IMR-90 (cell line): ENCODE measurements at regions not wholly inside any gene's neighbourhood (a gene's known extent, or its start where the extent isn't known, plus 50 kb on each side); places are given as distances from the start of the nearest gene placed in this dataset.

Source experiments
- ATAC-seq: fragments of 200-7000 bp; cut with Tn5 transposase; 2 replicates; pipeline ENCODE4 v1.9.1; 2020; ENCODE audit warnings: low read depth, mild to moderate bottlenecking, moderate library complexity
- BruUV-seq: library from RNA; stranded (reverse); fragments of 400-500 nt; replicated peaks from 2 replicates; lab custom pipeline; 2021; lab: Mats Ljungman, UMichigan
- CTCF ChIA-PET: fragments of 300-600 bp; formaldehyde crosslinking; extraction: SDS; loops from one replicate; lab custom pipeline; 2021; ENCODE audit warnings: antibody characterized with exemption; lab: Yijun Ruan, JAX
- POLR2A ChIA-PET: fragments of 300-600 bp; sonication (Branson Sonifier 250); formaldehyde crosslinking; loops from one replicate; lab custom pipeline; 2022; ENCODE audit warnings: antibody characterized with exemption; ENCODE audit not compliant: unreplicated experiment; lab: Charles Lee
- DNase-seq: peaks from one replicate; pipeline ENCODE4 v3.0.0; 2013
- H2AFZ ChIP-seq: replicated peaks from 2 replicates; pipeline ENCODE3; 2013; ENCODE audit warnings: low read length, mild to moderate bottlenecking; ENCODE audit not compliant: poor library complexity
- H2AK5ac ChIP-seq: 2 replicates; pipeline ENCODE4 v1.6.1; 2013; ENCODE audit warnings: low read depth, low read length, inconsistent platforms
- H2AK9ac ChIP-seq: replicated peaks from 2 replicates; pipeline ENCODE3; 2013; ENCODE audit warnings: mild to moderate bottlenecking, low read depth, low read length, moderate library complexity; ENCODE audit not compliant: poor library complexity
- H2BK120ac ChIP-seq: 2 replicates; pipeline ENCODE4 v1.6.1; 2013; ENCODE audit warnings: low read depth, low read length, inconsistent platforms
- H2BK15ac ChIP-seq: 3 replicates; pipeline ENCODE4 v1.6.1; 2013; ENCODE audit warnings: low read depth, low read length, inconsistent platforms
- H2BK20ac ChIP-seq: 2 replicates; pipeline ENCODE4 v1.6.1; 2013; ENCODE audit warnings: low read depth, mild to moderate bottlenecking, inconsistent platforms, low read length, moderate library complexity
- H2BK5ac ChIP-seq: 2 replicates; pipeline ENCODE4 v1.6.1; 2013; ENCODE audit warnings: mild to moderate bottlenecking, low read depth, low read length, inconsistent platforms; ENCODE audit not compliant: poor library complexity, severe bottlenecking
- H3K14ac ChIP-seq: replicated peaks from 2 replicates; pipeline ENCODE4 v1.6.1; 2013; ENCODE audit warnings: low read depth, low read length, inconsistent platforms
- H3K18ac ChIP-seq: 2 replicates; pipeline ENCODE4 v1.6.1; 2013; ENCODE audit warnings: low read depth, low read length, control low read depth
- H3K23ac ChIP-seq: 2 replicates; pipeline ENCODE4 v1.6.1; 2013; ENCODE audit warnings: low read depth, low read length, inconsistent platforms
- H3K27ac ChIP-seq: 2 replicates; pipeline ENCODE4 v1.5.1; 2013; ENCODE audit warnings: mild to moderate bottlenecking, control low read depth, low read length; ENCODE audit not compliant: insufficient read depth
- H3K27me3 ChIP-seq: 2 replicates; pipeline ENCODE4 v1.6.1; 2013; ENCODE audit warnings: low read length; ENCODE audit not compliant: control insufficient read depth, insufficient read depth
- H3K36me3 ChIP-seq: 2 replicates; pipeline ENCODE4 v1.6.1; 2013; ENCODE audit warnings: low read length, mixed read lengths; ENCODE audit not compliant: control insufficient read depth, insufficient read depth
- H3K4ac ChIP-seq: 2 replicates; pipeline ENCODE4 v1.6.1; 2013; ENCODE audit warnings: low read depth, low read length, inconsistent platforms
- H3K4me1 ChIP-seq: 2 replicates; pipeline ENCODE4 v1.6.1; 2013; ENCODE audit warnings: low read length, mixed read lengths; ENCODE audit not compliant: control insufficient read depth, insufficient read depth
- H3K4me2 ChIP-seq: 2 replicates; pipeline ENCODE4 v1.6.1; 2013; ENCODE audit warnings: low read depth, mild to moderate bottlenecking, control low read depth, low read length, moderate library complexity
- H3K4me3 ChIP-seq: 2 replicates; pipeline ENCODE4 v1.5.1; 2013; ENCODE audit warnings: low read depth, mild to moderate bottlenecking, control low read depth, low read length, moderate library complexity; ENCODE audit not compliant: insufficient read depth
- H3K56ac ChIP-seq: 2 replicates; pipeline ENCODE4 v1.6.1; 2013; ENCODE audit warnings: low read length, inconsistent platforms; ENCODE audit not compliant: insufficient read depth; ENCODE audit errors: extremely low read depth
- H3K79me1 ChIP-seq, 2 experiments: 2 replicates each; pipeline ENCODE4 v1.6.1; 2013; ENCODE audit warnings: low read length in 2 of 2, inconsistent platforms in 1 of 2, low read depth in 1 of 2
- H3K9ac ChIP-seq: 2 replicates; pipeline ENCODE4 v1.6.1; 2013; ENCODE audit warnings: low read depth, low read length, control low read depth
- H3K9me1 ChIP-seq: 2 replicates; pipeline ENCODE4 v1.6.1; 2013; ENCODE audit warnings: low read length, inconsistent platforms; ENCODE audit not compliant: insufficient read depth
- H3K9me3 ChIP-seq: 2 replicates; pipeline ENCODE4 v1.6.1; 2013; ENCODE audit warnings: low read length; ENCODE audit not compliant: control insufficient read depth, insufficient read depth
- H4K20me1 ChIP-seq: 2 replicates; pipeline ENCODE4 v1.6.1; 2013; ENCODE audit warnings: low read length, inconsistent platforms; ENCODE audit not compliant: insufficient read depth
- H4K5ac ChIP-seq: 2 replicates; pipeline ENCODE4 v1.6.1; 2013; ENCODE audit warnings: mild to moderate bottlenecking, low read depth, low read length, control low read depth
- H4K8ac ChIP-seq, 2 experiments: 2 replicates each; pipeline ENCODE4 v1.6.1; 2013; ENCODE audit warnings: low read depth in 2 of 2, low read length in 2 of 2, control low read depth in 1 of 2, inconsistent platforms in 1 of 2
- H4K91ac ChIP-seq: 2 replicates; pipeline ENCODE4 v1.6.1; 2013; ENCODE audit warnings: low read depth, low read length, inconsistent platforms; ENCODE audit not compliant: insufficient read depth
- CHD1 ChIP-seq: IDR thresholded peaks from 2 replicates; pipeline ENCODE4 v1.6.1; 2012; ENCODE audit warnings: low read depth, low read length, improper control_type of control experiment
- FOS ChIP-seq: fragments of 150-350 bp; IDR thresholded peaks from 2 replicates; pipeline ENCODE4 v1.6.1; 2016; ENCODE audit warnings: low read depth, low read length
- MAFK ChIP-seq: IDR thresholded peaks from 2 replicates; pipeline ENCODE4 v1.6.1; 2012; ENCODE audit warnings: low read depth, low read length, improper control_type of control experiment
- POLR2A ChIP-seq: IDR thresholded peaks from 2 replicates; pipeline ENCODE4 v1.6.1; 2012; ENCODE audit warnings: mild to moderate bottlenecking, low read depth, low read length
- RAD21 ChIP-seq: IDR thresholded peaks from 2 replicates; pipeline ENCODE4 v1.6.1; 2012; ENCODE audit warnings: low read length, improper control_type of control experiment
- WGBS, 2 experiments: methylation state at CpG; one replicate each; pipeline versions ENCODE4 v1.1.5 to v1.1.7; 2013; ENCODE audit warnings: missing lambda C conversion rate in 2 of 2; ENCODE audit not compliant: insufficient read length in 1 of 2; ENCODE audit errors: extremely low coverage in 2 of 2; 5-methylcytosine and 5-hydroxymethylcytosine counted together
- dilution Hi-C: fragments of 300-500 bp; cut with HindIII; formaldehyde crosslinking; loops from one replicate; pipeline ENCODE4 v1.14.3; 2018; ENCODE audit warnings: low sequenced_read_pairs; ENCODE audit not compliant: unreplicated experiment
- in situ Hi-C: fragments of 300-500 bp; cut with MboI; formaldehyde crosslinking; loops from 3 replicates; pipeline ENCODE4 v1.14.3; 2019; ENCODE audit warnings: low sequenced_read_pairs, inconsistent platforms, mixed read lengths
- intact Hi-C: fragments of 100-400 bp; cut with micrococcal nuclease; formaldehyde crosslinking; loops from 2 replicates; pipeline ENCODE4 v1.10.0; 2022
- TF ChIP-seq, protein P1 (sequence below): fragments of 150-350 bp; IDR thresholded peaks from 2 replicates; pipeline ENCODE4 v1.6.1; 2016; ENCODE audit warnings: low read depth, mild to moderate bottlenecking, low read length, moderate library complexity, borderline replicate concordance

DNA sequence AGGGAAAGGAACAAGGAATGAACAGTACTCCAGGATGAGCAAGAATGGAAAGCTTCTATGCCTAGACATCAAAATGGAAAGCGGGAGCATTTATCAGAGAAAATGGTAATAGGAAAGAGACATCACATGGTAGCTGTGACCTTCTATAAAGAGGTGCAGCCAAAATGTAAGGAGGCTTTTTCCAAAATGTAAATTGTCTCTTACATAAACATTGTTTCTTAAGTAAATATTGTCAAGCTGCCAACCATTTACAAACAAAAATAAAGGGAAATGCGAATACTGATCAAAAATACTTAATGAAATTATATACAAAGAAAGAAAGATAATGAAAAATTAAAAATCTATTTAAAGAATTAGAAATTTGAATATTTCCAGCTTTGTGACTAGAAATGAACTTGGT is 55.0 kb upstream of the RASGEF1B start:
- TF ChIP-seq POLR2A (no peak), MAFK (no peak), RAD21 (no peak), CHD1 (no peak), FOS (no peak)
- TF ChIP-seq, protein P1, sequence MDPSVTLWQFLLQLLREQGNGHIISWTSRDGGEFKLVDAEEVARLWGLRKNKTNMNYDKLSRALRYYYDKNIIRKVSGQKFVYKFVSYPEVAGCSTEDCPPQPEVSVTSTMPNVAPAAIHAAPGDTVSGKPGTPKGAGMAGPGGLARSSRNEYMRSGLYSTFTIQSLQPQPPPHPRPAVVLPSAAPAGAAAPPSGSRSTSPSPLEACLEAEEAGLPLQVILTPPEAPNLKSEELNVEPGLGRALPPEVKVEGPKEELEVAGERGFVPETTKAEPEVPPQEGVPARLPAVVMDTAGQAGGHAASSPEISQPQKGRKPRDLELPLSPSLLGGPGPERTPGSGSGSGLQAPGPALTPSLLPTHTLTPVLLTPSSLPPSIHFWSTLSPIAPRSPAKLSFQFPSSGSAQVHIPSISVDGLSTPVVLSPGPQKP: no peak
- H3K4me3 ChIP-seq: no peak overlapping the region
- no peaks in the 10 kb centered on the region for H3K4me1 ChIP-seq
- in situ Hi-C loops (no loop called here), dilution Hi-C loops (no loop called here), intact Hi-C loops (no loop called here)
- CTCF ChIA-PET: no interaction called here
- H3K27ac ChIP-seq: no peak overlapping the region
- H3K4ac ChIP-seq: no peak overlapping the region
- H2BK5ac ChIP-seq: no peak overlapping the region
- H2AFZ ChIP-seq: no peak overlapping the region
- no peak overlapping the region for H3K14ac ChIP-seq
- no peaks in the 10 kb centered on the region for H3K79me1 ChIP-seq
- POLR2A ChIA-PET: no interaction called here
- H3K9ac ChIP-seq: no peak overlapping the region
- no peak overlapping the region for H2BK15ac ChIP-seq
- H2AK9ac ChIP-seq: no peak overlapping the region
- no peaks in the 10 kb centered on the region for H3K9me1 ChIP-seq
- H4K91ac ChIP-seq: no peak overlapping the region
- no peak overlapping the region for H3K23ac ChIP-seq
- no peak overlapping the region for H2BK20ac ChIP-seq
- no peak overlapping the region for H3K18ac ChIP-seq
- WGBS, 2 experiments: no CpG with 5 or more reads among the region's 2 CpGs
- DNase-seq (no peak), ATAC-seq (no peak)
- H3K27me3 ChIP-seq: no peaks in the 10 kb centered on the region
- no peak overlapping the region for H3K4me2 ChIP-seq
- H4K5ac ChIP-seq: no peak overlapping the region
- H3K56ac ChIP-seq: no peak overlapping the region
- no peaks in the 10 kb centered on the region for H4K20me1 ChIP-seq
- H3K9me3 ChIP-seq: no peaks in the 10 kb centered on the region
- H3K36me3 ChIP-seq: no peaks in the 10 kb centered on the region
- no peak overlapping the region for H4K8ac ChIP-seq
- H2AK5ac ChIP-seq: no peak overlapping the region
- BruUV-seq: no TSS peak
- H2BK120ac ChIP-seq: no peak overlapping the region
